ENCODE measurements at regions not wholly inside any gene's neighbourhood (a gene's known extent, or its start where the extent isn't known, plus 50 kb on each side); places are given as distances from the start of the nearest gene placed in this dataset.

DNA sequence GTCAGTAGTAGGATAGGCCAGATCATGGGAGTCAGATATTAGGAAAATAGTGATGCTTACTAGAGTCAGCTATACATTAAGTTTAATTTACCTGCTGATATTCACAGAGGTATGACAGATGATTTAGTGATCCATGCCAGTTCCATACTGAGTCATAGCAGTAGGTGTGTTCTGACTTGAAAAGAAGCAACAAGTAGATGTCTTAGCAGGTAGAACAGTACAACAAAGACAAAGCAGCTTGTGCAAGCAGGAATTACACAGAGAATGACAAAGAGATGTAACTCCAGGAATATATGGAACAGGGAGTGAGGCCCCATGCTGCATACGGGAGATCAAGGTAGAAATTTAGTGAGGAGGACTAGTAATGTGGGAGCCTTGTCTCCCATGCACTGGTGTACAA, 556.9 kb downstream of the SLC16A7 start:
- ATAC-seq, result no peak
- no peaks in the 10 kb centered on the region for H3K9me3 ChIP-seq (ENCODE audit: control insufficient read depth in 2 of 3, low read length in 3 of 3)
- DNase-seq, result no peak
- Mint-ChIP-seq H3K27ac (no peak overlapping the region), H3K36me3 (no peaks in the 10 kb centered on the region), H3K9me3 (peaks cover 0 to 8% (median 0%) of the 10 kb centered on the region in 11 donors), H3K4me3 (no peak overlapping the region), H3K27me3 (no peaks in the 10 kb centered on the region), H3K4me1 (peaks cover 0 to 2% (median 0%) of the 10 kb centered on the region in 7 donors)
- no peak overlapping the region for H3K27ac ChIP-seq (ENCODE audit: low read depth, low read length)
- intact Hi-C loops (cut with micrococcal nuclease), result no loop called here
- no peaks in the 10 kb centered on the region for H3K27me3 ChIP-seq (ENCODE audit: control insufficient read depth in 2 of 2, insufficient read depth in 2 of 2, low read length in 2 of 2)
- ChIA-PET POLR2A (no interaction called here), CTCF (no interaction called here)
- no peak overlapping the region for H3K4me3 ChIP-seq (ENCODE audit: low read length)
- no peaks in the 10 kb centered on the region for H3K4me1 ChIP-seq (ENCODE audit: control insufficient read depth in 2 of 2, insufficient read depth in 2 of 2, low read length in 2 of 2)
- H3K36me3 ChIP-seq (ENCODE audit: control insufficient read depth in 2 of 3, insufficient read depth in 3 of 3, low read length in 3 of 3), result no peaks in the 10 kb centered on the region

DNA sequence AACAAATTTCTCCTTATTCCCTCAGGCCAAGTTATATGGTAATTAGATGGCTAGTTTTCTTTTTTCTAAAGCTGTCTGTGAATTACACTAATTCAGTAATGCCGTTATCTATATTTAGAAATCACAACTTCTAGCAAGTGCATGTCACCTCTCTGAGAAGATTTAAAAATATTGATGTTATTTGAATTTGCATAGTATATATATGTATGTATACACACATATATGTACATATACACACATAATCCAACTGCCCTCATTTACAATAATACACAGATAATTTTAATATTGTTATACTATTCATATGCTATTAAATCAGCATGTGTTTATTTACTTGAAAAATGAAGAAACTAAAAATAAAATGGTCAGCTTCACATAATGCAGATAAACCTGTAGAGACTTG, 563.9 kb downstream of the SLC16A7 start:
- Histone ChIP-seq H3K36me3 (ENCODE audit: control insufficient read depth in 2 of 3, insufficient read depth in 3 of 3, low read length in 3 of 3) (no peaks in the 10 kb centered on the region), H3K4me1 (ENCODE audit: control insufficient read depth in 2 of 2, insufficient read depth in 2 of 2, low read length in 2 of 2) (no peaks in the 10 kb centered on the region), H3K27ac (ENCODE audit: low read depth, low read length) (no peak overlapping the region), H3K9me3 (ENCODE audit: control insufficient read depth in 2 of 3, low read length in 3 of 3) (no peaks in the 10 kb centered on the region), H3K4me3 (ENCODE audit: low read length) (no peak overlapping the region), H3K27me3 (ENCODE audit: control insufficient read depth in 2 of 2, insufficient read depth in 2 of 2, low read length in 2 of 2) (no peaks in the 10 kb centered on the region)
- CTCF ChIA-PET, result no interaction called here
- DNase-seq, result no peak
- ATAC-seq, result no peak
- H3K4me1 Mint-ChIP-seq, result no peaks in the 10 kb centered on the region
- peaks cover 0 to 7% (median 0%) of the 10 kb centered on the region in 11 donors for H3K9me3 Mint-ChIP-seq
- no peaks in the 10 kb centered on the region for H3K36me3 Mint-ChIP-seq
- H3K27ac Mint-ChIP-seq, result no peak overlapping the region
- POLR2A ChIA-PET, result no interaction called here
- no peak overlapping the region for H3K4me3 Mint-ChIP-seq
- intact Hi-C loops (cut with micrococcal nuclease), result no loop called here
- H3K27me3 Mint-ChIP-seq, result no peaks in the 10 kb centered on the region

DNA sequence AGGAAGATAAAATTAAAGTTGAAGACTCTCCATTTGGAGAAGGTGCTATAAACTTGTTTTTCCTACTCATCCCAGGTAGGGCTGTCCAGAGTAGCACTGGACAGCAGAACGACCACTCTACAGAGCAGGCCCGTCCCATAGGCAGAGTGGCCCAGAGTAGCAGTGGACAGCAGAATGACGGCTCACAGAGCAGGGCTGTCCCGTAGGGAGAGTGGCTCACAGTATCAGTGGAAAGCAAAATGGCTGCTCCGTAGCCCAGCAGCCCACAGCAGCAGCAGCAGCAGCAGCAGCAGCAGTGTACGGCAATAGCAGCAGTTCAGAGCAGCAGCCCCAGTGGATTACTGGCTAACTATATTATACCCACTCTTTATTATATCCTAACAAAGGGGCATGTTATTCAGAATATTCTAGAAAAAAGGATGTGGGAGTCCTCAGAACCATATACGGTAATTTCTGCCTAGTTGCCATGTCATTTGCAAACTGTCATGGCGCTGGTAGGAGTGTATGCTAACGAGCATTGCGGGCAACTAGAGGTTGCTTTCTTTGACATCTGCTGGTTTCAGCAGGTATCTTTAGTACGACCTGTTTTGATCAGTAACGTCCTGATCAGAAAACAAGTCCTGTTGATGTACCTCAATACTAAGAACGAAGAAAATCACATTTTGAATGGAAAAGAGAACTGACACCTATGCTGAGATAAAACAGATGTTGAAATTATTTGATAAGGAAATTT, 567.3 kb downstream of the SLC16A7 start:
- Mint-ChIP-seq H3K27ac (no peak overlapping the region), H3K4me1 (no peaks in the 10 kb centered on the region), H3K9me3 (peaks cover 0 to 7% (median 0%) of the 10 kb centered on the region in 11 donors), H3K4me3 (no peak overlapping the region), H3K27me3 (no peaks in the 10 kb centered on the region), H3K36me3 (no peaks in the 10 kb centered on the region)
- POLR2A ChIA-PET, result no interaction called here
- DNase-seq, result no peak
- H3K4me1 ChIP-seq (ENCODE audit: control insufficient read depth in 2 of 2, insufficient read depth in 2 of 2, low read length in 2 of 2), result no peaks in the 10 kb centered on the region
- intact Hi-C loops (cut with micrococcal nuclease), result no loop called here
- H3K9me3 ChIP-seq (ENCODE audit: control insufficient read depth in 2 of 3, low read length in 3 of 3), result no peaks in the 10 kb centered on the region
- no peak for ATAC-seq
- CTCF ChIA-PET, result interaction anchor here (0.6 kb wide), 1 partner anchor 10 kb away, joined by 3 read pairs; no protein-coding TSS in a partner anchor
- H3K27ac ChIP-seq (ENCODE audit: low read depth, low read length), result no peak overlapping the region
- H3K36me3 ChIP-seq (ENCODE audit: control insufficient read depth in 2 of 3, insufficient read depth in 3 of 3, low read length in 3 of 3), result no peaks in the 10 kb centered on the region
- H3K4me3 ChIP-seq (ENCODE audit: low read length), result no peak overlapping the region
- no peaks in the 10 kb centered on the region for H3K27me3 ChIP-seq (ENCODE audit: control insufficient read depth in 2 of 2, insufficient read depth in 2 of 2, low read length in 2 of 2)

DNA sequence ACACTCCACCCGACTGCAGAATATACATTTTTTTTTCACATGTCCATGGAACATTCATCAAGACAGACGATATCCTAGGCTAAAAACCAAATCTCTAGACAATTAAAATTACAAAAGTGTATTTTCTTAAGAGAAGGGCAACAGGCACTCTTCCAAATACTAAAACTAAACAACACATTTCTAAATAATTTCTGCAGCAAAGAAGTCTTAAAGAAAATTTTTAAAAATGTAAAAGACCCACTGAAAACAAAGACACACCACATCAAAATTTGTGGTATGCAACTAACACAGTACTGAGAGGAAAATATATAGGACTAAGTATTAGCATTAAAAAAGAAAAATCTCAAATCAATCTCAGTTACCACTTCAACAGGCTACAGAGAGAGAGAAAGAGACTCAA, 570.0 kb downstream of the SLC16A7 start:
- CTCF ChIA-PET, result interaction anchor here (1.2 kb wide), 1 partner anchor 66 kb away, joined by 3 read pairs; no protein-coding TSS in a partner anchor
- Histone ChIP-seq H3K27ac (ENCODE audit: low read depth, low read length) (no peak overlapping the region), H3K9me3 (ENCODE audit: control insufficient read depth in 2 of 3, low read length in 3 of 3) (no peaks in the 10 kb centered on the region), H3K4me3 (ENCODE audit: low read length) (no peak overlapping the region), H3K36me3 (ENCODE audit: control insufficient read depth in 2 of 3, insufficient read depth in 3 of 3, low read length in 3 of 3) (no peaks in the 10 kb centered on the region), H3K27me3 (ENCODE audit: control insufficient read depth in 2 of 2, insufficient read depth in 2 of 2, low read length in 2 of 2) (no peaks in the 10 kb centered on the region), H3K4me1 (ENCODE audit: control insufficient read depth in 2 of 2, insufficient read depth in 2 of 2, low read length in 2 of 2) (no peaks in the 10 kb centered on the region)
- Mint-ChIP-seq H3K36me3 (no peaks in the 10 kb centered on the region), H3K27me3 (no peaks in the 10 kb centered on the region), H3K4me3 (no peak overlapping the region), H3K27ac (no peak overlapping the region), H3K4me1 (no peaks in the 10 kb centered on the region), H3K9me3 (peaks cover 0 to 7% (median 0%) of the 10 kb centered on the region in 11 donors)
- ATAC-seq, result no peak
- POLR2A ChIA-PET, result no interaction called here
- intact Hi-C loops (cut with micrococcal nuclease), result no loop called here
- no peak for DNase-seq

DNA sequence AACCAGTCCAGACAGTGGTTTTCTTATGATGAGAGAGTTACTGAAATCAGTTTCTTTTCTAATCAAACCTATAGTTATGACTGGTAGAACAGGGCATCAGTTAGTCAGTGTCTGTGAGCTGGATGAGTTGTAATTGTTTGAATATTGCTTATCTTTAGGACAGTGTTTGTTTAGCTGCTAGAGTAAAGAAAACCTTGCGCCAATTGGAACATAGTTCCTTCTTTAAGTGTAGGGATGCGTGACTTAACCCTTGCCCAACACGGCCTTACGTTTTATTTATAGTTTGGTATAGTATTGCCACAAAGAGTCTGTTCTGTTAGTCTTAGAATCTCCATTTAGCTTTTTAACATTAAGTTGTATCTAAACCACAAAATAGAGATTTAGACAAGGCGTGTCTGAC, 572.6 kb downstream of the SLC16A7 start:
- ChIA-PET POLR2A (no interaction called here), CTCF (no interaction called here)
- Mint-ChIP-seq H3K36me3 (no peaks in the 10 kb centered on the region), H3K4me3 (no peak overlapping the region), H3K9me3 (peaks cover 0 to 7% (median 0%) of the 10 kb centered on the region in 11 donors), H3K4me1 (no peaks in the 10 kb centered on the region), H3K27ac (no peak overlapping the region), H3K27me3 (no peaks in the 10 kb centered on the region)
- Histone ChIP-seq H3K36me3 (ENCODE audit: control insufficient read depth in 2 of 3, insufficient read depth in 3 of 3, low read length in 3 of 3) (no peaks in the 10 kb centered on the region), H3K9me3 (ENCODE audit: control insufficient read depth in 2 of 3, low read length in 3 of 3) (no peaks in the 10 kb centered on the region), H3K4me1 (ENCODE audit: control insufficient read depth in 2 of 2, insufficient read depth in 2 of 2, low read length in 2 of 2) (no peaks in the 10 kb centered on the region), H3K27me3 (ENCODE audit: control insufficient read depth in 2 of 2, insufficient read depth in 2 of 2, low read length in 2 of 2) (no peaks in the 10 kb centered on the region), H3K4me3 (ENCODE audit: low read length) (no peak overlapping the region), H3K27ac (ENCODE audit: low read depth, low read length) (no peak overlapping the region)
- intact Hi-C loops (cut with micrococcal nuclease), result no loop called here
- DNase-seq (no peak), ATAC-seq (no peak)

DNA sequence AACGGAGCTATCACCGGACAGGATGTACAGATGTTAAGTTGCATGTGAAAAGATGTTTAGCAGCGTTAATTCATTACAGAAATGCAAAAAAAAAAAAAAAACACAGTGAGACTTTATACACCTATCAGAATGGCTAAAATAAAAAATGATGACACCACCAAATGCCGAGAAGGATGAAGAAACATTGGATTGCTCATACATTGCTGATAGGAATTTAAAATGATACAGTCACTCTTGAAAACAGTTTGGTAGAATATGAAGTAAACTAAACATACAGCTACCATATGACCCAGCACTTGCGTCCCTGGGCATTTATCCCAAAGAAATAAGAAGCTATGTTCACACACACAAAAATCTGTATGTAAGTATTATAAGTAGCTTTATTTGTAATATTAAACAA, 574.1 kb downstream of the SLC16A7 start:
- no peaks in the 10 kb centered on the region for H3K27me3 Mint-ChIP-seq
- peaks cover 0 to 7% (median 0%) of the 10 kb centered on the region in 11 donors for H3K9me3 Mint-ChIP-seq
- H3K9me3 ChIP-seq (ENCODE audit: control insufficient read depth in 2 of 3, low read length in 3 of 3), result no peaks in the 10 kb centered on the region
- H3K36me3 ChIP-seq (ENCODE audit: control insufficient read depth in 2 of 3, insufficient read depth in 3 of 3, low read length in 3 of 3), result no peaks in the 10 kb centered on the region
- H3K27ac Mint-ChIP-seq, result no peak overlapping the region
- no peak overlapping the region for H3K4me3 ChIP-seq (ENCODE audit: low read length)
- H3K4me3 Mint-ChIP-seq, result no peak overlapping the region
- H3K27me3 ChIP-seq (ENCODE audit: control insufficient read depth in 2 of 2, insufficient read depth in 2 of 2, low read length in 2 of 2), result no peaks in the 10 kb centered on the region
- H3K4me1 Mint-ChIP-seq, result no peaks in the 10 kb centered on the region
- no peak overlapping the region for H3K27ac ChIP-seq (ENCODE audit: low read depth, low read length)
- DNase-seq (no peak), ATAC-seq (no peak)
- no peaks in the 10 kb centered on the region for H3K36me3 Mint-ChIP-seq
- ChIA-PET POLR2A (no interaction called here), CTCF (no interaction called here)
- intact Hi-C loops (cut with micrococcal nuclease), result no loop called here
- no peaks in the 10 kb centered on the region for H3K4me1 ChIP-seq (ENCODE audit: control insufficient read depth in 2 of 2, insufficient read depth in 2 of 2, low read length in 2 of 2)

Measured in naive thymus-derived CD4-positive, alpha-beta T cell (primary cell).